H9 (cell line): ENCODE measurements at regions not wholly inside any gene's neighbourhood (a gene's known extent, or its start where the extent isn't known, plus 50 kb on each side); places are given as distances from the start of the nearest gene placed in this dataset.

ENCODE experiments used
- DNase-seq: peaks from one replicate; pipeline ENCODE4 v3.0.0-alpha.2; 2017
- H2AFZ ChIP-seq: one replicate; pipeline ENCODE4 v1.6.1; 2013; ENCODE audit warnings: mild to moderate bottlenecking, low read length, control low read depth, moderate library complexity
- H2AK5ac ChIP-seq: 2 replicates; pipeline ENCODE4 v1.6.1; 2013; ENCODE audit warnings: low read length, control low read depth, mixed read lengths; ENCODE audit not compliant: insufficient read length
- H2BK120ac ChIP-seq: one replicate; pipeline ENCODE4 v1.6.1; 2013; ENCODE audit warnings: low read depth, mild to moderate bottlenecking, low read length, control low read depth, inconsistent platforms; ENCODE audit not compliant: poor library complexity, severe bottlenecking
- H2BK12ac ChIP-seq: 2 replicates; pipeline ENCODE4 v1.6.1; 2013; ENCODE audit warnings: low read length, control low read depth, mixed read lengths, low read depth; ENCODE audit not compliant: insufficient read length
- H2BK15ac ChIP-seq: 2 replicates; pipeline ENCODE4 v1.6.1; 2013; ENCODE audit warnings: low read depth, low read length, control low read depth
- H2BK20ac ChIP-seq: one replicate; pipeline ENCODE4 v1.6.1; 2013; ENCODE audit warnings: low read depth, mild to moderate bottlenecking, low read length, control low read depth, inconsistent platforms; ENCODE audit not compliant: poor library complexity, severe bottlenecking
- H2BK5ac ChIP-seq: 2 replicates; pipeline ENCODE4 v1.6.1; 2013; ENCODE audit warnings: low read length, control low read depth, mixed read lengths; ENCODE audit not compliant: insufficient read length
- H3K14ac ChIP-seq: 2 replicates; pipeline ENCODE4 v1.6.1; 2013; ENCODE audit warnings: low read length, control low read depth; ENCODE audit not compliant: insufficient read depth
- H3K18ac ChIP-seq: 2 replicates; pipeline ENCODE4 v1.6.1; 2013; ENCODE audit warnings: low read depth, mild to moderate bottlenecking, mixed read lengths, low read length, control low read depth; ENCODE audit not compliant: insufficient read length
- H3K23ac ChIP-seq: 2 replicates; pipeline ENCODE4 v1.6.1; 2013; ENCODE audit warnings: low read length, control low read depth, mixed read lengths, low read depth; ENCODE audit not compliant: insufficient read length
- H3K23me2 ChIP-seq: 2 replicates; pipeline ENCODE4 v1.6.1; 2013; ENCODE audit warnings: low read depth, mild to moderate bottlenecking, mixed read lengths, low read length, control low read depth; ENCODE audit not compliant: insufficient read length, poor library complexity, severe bottlenecking
- H3K27ac ChIP-seq: 2 replicates; pipeline ENCODE4 v1.5.1; 2013; ENCODE audit warnings: low read length, control low read depth, mixed read lengths, low read depth; ENCODE audit not compliant: insufficient read length
- H3K27me3 ChIP-seq: 2 replicates; pipeline ENCODE4 v1.6.1; 2013; ENCODE audit warnings: low read length, control low read depth, inconsistent platforms; ENCODE audit not compliant: insufficient read depth
- H3K4ac ChIP-seq: 2 replicates; pipeline ENCODE4 v1.6.1; 2013; ENCODE audit warnings: low read depth, mild to moderate bottlenecking, control low read depth, inconsistent platforms, low read length, moderate library complexity
- H3K4me1 ChIP-seq: 2 replicates; pipeline ENCODE4 v1.6.1; 2013; ENCODE audit warnings: low read length, control low read depth, inconsistent platforms; ENCODE audit not compliant: insufficient read depth
- H3K4me2 ChIP-seq: 2 replicates; pipeline ENCODE4 v1.6.1; 2013; ENCODE audit warnings: low read length, control low read depth, mixed read lengths; ENCODE audit not compliant: insufficient read length, insufficient read depth
- H3K56ac ChIP-seq: 2 replicates; pipeline ENCODE4 v1.6.1; 2013; ENCODE audit warnings: low read depth, mild to moderate bottlenecking, mixed read lengths, low read length, control low read depth; ENCODE audit not compliant: insufficient read length
- H3K79me1 ChIP-seq: 2 replicates; pipeline ENCODE4 v1.6.1; 2013; ENCODE audit warnings: low read depth, mild to moderate bottlenecking, moderate library complexity, low read length, control low read depth, inconsistent platforms; ENCODE audit not compliant: insufficient read depth, poor library complexity, severe bottlenecking
- H3K79me2 ChIP-seq: 2 replicates; pipeline ENCODE4 v1.6.1; 2013; ENCODE audit warnings: low read length, control low read depth, inconsistent platforms; ENCODE audit not compliant: insufficient read depth
- H3K9ac ChIP-seq: 2 replicates; pipeline ENCODE4 v1.6.1; 2013; ENCODE audit warnings: low read length, control low read depth, mixed read lengths; ENCODE audit not compliant: insufficient read length; ENCODE audit errors: extremely low read depth
- H3K9me3 ChIP-seq: one replicate; pipeline ENCODE4 v1.6.1; 2013; ENCODE audit warnings: low read depth, low read length, inconsistent platforms; ENCODE audit not compliant: control insufficient read depth
- H3T11ph ChIP-seq: one replicate; pipeline ENCODE4 v1.6.1; 2013; ENCODE audit warnings: mild to moderate bottlenecking, low read length, control low read depth, inconsistent platforms
- H4K20me1 ChIP-seq: one replicate; pipeline ENCODE4 v1.6.1; 2013; ENCODE audit not compliant: control insufficient read depth, insufficient read length, insufficient read depth
- H4K5ac ChIP-seq: 2 replicates; pipeline ENCODE4 v1.6.1; 2013; ENCODE audit warnings: low read depth, mild to moderate bottlenecking, mixed read lengths, low read length, control low read depth; ENCODE audit not compliant: insufficient read length
- H4K8ac ChIP-seq: replicated peaks from 2 replicates; pipeline ENCODE4 v1.6.1; 2013; ENCODE audit warnings: low read length, control low read depth, mixed read lengths, low read depth; ENCODE audit not compliant: insufficient read length
- H4K91ac ChIP-seq: 2 replicates; pipeline ENCODE4 v1.6.1; 2013; ENCODE audit warnings: low read depth, mild to moderate bottlenecking, moderate library complexity, mixed read lengths, low read length, control low read depth; ENCODE audit not compliant: insufficient read length
- H3K27ac Mint-ChIP-seq, 3 experiments: 2 replicates in 2 of 3; 3 replicates in 1 of 3; pipeline ENCODE4 v1.8.0; 2020 to 2021; ENCODE audit warnings: mixed read lengths in 3 of 3, mild to moderate bottlenecking in 1 of 3, moderate library complexity in 1 of 3
- H3K27me3 Mint-ChIP-seq: 2 replicates; pipeline ENCODE4 v1.8.0; 2021; ENCODE audit warnings: low read depth, mild to moderate bottlenecking, moderate library complexity, mixed read lengths
- H3K36me3 Mint-ChIP-seq, 3 experiments: 2 replicates in 2 of 3; 3 replicates in 1 of 3; pipeline ENCODE4 v1.8.0; 2020 to 2021; ENCODE audit warnings: low read depth in 3 of 3, mixed read lengths in 3 of 3; ENCODE audit not compliant: insufficient read depth in 1 of 3
- H3K4me1 Mint-ChIP-seq, 2 experiments: 2 replicates each; pipeline ENCODE4 v1.8.0; 2020; ENCODE audit warnings: mixed read lengths in 2 of 2
- H3K4me3 Mint-ChIP-seq, 2 experiments: 2 replicates in 1 of 2; 3 replicates in 1 of 2; pipeline ENCODE4 v1.8.0; 2020 to 2021; ENCODE audit warnings: mild to moderate bottlenecking in 2 of 2, mixed read lengths in 2 of 2, moderate library complexity in 1 of 2
- H3K9me3 Mint-ChIP-seq, 2 experiments: 2 replicates in 1 of 2; 3 replicates in 1 of 2; pipeline ENCODE4 v1.8.0; 2020; ENCODE audit warnings: mild to moderate bottlenecking in 2 of 2, mixed read lengths in 2 of 2, moderate library complexity in 1 of 2
- WGBS: extraction: QIAGEN DNeasy Blood & Tissue Kit; methylation state at CpG from one replicate; pipeline ENCODE4 v1.1.7; 2013; ENCODE audit warnings: missing lambda C conversion rate, low lambda C conversion rate, mixed read lengths; ENCODE audit not compliant: insufficient read length; ENCODE audit errors: extremely low coverage; 5-methylcytosine and 5-hydroxymethylcytosine counted together
- TF ChIP-seq, protein P1 (sequence below): fragments of 200-600 bp; sonication (generic); conservative IDR thresholded peaks from 3 replicates; pipeline ENCODE4 v1.8.0; 2021; ENCODE audit warnings: antibody characterized with exemption, mild to moderate bottlenecking

DNA sequence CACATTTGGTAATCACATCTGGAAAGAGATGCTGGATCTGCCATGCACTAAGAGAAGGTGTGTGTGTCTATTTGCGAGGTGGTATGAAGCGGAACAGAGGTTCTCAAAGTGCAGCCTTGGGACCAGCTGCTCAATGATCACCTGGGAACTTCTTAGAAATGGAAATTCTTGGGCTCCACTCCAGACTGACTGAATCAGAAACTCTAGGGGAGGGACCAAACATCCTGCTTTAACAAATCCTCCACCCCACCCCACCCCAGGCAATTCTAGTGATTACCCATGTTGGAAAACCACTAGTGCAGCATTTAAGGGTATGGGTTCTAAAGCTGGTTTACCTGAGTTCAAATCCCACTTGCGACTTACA is 143.9 kb upstream of the JUN start:
- Histone ChIP-seq H2AFZ (no peak overlapping the region), H2BK5ac (no peak overlapping the region), H3K23ac (no peak overlapping the region), H3K23me2 (no peaks in the 10 kb centered on the region), H3K9me3 (no peaks in the 10 kb centered on the region), H4K5ac (no peak overlapping the region), H3K18ac (no peak overlapping the region), H3T11ph (no peak overlapping the region), H2BK20ac (no peak overlapping the region), H3K14ac (no peak overlapping the region), H3K79me1 (no peaks in the 10 kb centered on the region), H3K9ac (no peak overlapping the region), H3K4ac (no peak overlapping the region), H3K27ac (no peak overlapping the region), H2BK120ac (no peak overlapping the region), H2AK5ac (no peak overlapping the region), H3K4me2 (no peak overlapping the region), H3K4me1 (no peaks in the 10 kb centered on the region), H2BK15ac (no peak overlapping the region), H3K79me2 (no peaks in the 10 kb centered on the region), H2BK12ac (no peak overlapping the region), H4K91ac (no peak overlapping the region), H4K8ac (no peak overlapping the region), H3K27me3 (no peaks in the 10 kb centered on the region), H4K20me1 (no peaks in the 10 kb centered on the region), H3K56ac (no peak overlapping the region)
- Mint-ChIP-seq H3K9me3 (peaks cover 0 to 3% of the 10 kb centered on the region in 2 experiments; a peak in 2 of 5 replicates), H3K4me3 (no peak overlapping the region), H3K27me3 (peaks cover 2% of the 10 kb centered on the region; the same call in 1 of the 2 replicates), H3K27ac (no peak overlapping the region), H3K36me3 (peaks cover 0 to 4% (median 0%) of the 10 kb centered on the region in 3 experiments; a peak in 1 of 7 replicates), H3K4me1 (peaks cover 8 to 13% of the 10 kb centered on the region in 2 experiments)
- TF ChIP-seq, protein P1, sequence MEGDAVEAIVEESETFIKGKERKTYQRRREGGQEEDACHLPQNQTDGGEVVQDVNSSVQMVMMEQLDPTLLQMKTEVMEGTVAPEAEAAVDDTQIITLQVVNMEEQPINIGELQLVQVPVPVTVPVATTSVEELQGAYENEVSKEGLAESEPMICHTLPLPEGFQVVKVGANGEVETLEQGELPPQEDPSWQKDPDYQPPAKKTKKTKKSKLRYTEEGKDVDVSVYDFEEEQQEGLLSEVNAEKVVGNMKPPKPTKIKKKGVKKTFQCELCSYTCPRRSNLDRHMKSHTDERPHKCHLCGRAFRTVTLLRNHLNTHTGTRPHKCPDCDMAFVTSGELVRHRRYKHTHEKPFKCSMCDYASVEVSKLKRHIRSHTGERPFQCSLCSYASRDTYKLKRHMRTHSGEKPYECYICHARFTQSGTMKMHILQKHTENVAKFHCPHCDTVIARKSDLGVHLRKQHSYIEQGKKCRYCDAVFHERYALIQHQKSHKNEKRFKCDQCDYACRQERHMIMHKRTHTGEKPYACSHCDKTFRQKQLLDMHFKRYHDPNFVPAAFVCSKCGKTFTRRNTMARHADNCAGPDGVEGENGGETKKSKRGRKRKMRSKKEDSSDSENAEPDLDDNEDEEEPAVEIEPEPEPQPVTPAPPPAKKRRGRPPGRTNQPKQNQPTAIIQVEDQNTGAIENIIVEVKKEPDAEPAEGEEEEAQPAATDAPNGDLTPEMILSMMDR = no peak
- DNase-seq = no peak
- no CpG with 5 or more reads among the region's 3 CpGs for WGBS
